GM12872 (cell line): ENCODE measurements at regions not wholly inside any gene's neighbourhood (a gene's known extent, or its start where the extent isn't known, plus 50 kb on each side); places are given as distances from the start of the nearest gene placed in this dataset.

Source experiments
- TF ChIP-seq, protein P1 (sequence below): IDR thresholded peaks from 3 replicates; pipeline ENCODE4 v1.5.1; 2011; ENCODE audit warnings: low read depth, mild to moderate bottlenecking, low read length, moderate library complexity; ENCODE audit not compliant: insufficient read depth

DNA sequence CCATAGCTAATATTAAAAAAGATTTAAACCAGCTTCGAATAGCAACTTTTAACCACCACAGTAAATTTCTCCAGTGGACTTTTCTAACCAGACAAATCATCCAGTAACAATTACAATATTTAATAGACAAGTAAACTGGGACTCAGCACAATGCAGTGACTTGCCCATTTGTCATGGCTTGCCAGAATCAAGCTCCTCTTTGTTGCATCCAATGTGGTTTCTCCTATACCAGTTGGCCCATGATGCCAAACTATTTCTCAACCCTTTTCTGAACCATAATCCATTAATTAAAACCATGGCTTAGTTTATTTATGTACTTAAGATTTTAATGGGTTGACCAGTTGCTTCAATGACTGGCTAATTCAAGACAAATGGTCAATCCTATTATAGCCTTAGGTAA, 64.4 kb downstream of the DIO2 start:
- TF ChIP-seq, protein P1, sequence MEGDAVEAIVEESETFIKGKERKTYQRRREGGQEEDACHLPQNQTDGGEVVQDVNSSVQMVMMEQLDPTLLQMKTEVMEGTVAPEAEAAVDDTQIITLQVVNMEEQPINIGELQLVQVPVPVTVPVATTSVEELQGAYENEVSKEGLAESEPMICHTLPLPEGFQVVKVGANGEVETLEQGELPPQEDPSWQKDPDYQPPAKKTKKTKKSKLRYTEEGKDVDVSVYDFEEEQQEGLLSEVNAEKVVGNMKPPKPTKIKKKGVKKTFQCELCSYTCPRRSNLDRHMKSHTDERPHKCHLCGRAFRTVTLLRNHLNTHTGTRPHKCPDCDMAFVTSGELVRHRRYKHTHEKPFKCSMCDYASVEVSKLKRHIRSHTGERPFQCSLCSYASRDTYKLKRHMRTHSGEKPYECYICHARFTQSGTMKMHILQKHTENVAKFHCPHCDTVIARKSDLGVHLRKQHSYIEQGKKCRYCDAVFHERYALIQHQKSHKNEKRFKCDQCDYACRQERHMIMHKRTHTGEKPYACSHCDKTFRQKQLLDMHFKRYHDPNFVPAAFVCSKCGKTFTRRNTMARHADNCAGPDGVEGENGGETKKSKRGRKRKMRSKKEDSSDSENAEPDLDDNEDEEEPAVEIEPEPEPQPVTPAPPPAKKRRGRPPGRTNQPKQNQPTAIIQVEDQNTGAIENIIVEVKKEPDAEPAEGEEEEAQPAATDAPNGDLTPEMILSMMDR, result no peak

DNA sequence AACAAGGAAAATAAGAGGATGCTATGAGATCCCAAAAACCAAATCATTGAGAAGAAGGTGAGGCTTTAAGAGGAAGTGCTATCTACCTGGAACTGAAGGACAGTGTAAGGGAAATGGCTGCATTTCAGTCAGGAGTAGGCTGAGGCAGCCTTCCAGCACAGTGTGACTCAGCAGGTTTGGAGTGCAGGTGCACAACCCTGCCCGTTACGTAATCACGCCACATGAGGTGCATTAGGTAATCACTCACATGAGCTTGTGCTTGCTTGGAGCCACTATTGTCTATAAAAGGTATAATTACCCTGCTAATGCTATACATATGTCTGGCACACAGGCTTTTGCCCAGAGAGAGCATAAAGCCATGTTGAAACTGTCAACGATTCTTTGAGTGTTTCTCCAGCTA, 74.9 kb downstream of the DIO2 start:
- TF ChIP-seq, protein P1, result no peak

DNA sequence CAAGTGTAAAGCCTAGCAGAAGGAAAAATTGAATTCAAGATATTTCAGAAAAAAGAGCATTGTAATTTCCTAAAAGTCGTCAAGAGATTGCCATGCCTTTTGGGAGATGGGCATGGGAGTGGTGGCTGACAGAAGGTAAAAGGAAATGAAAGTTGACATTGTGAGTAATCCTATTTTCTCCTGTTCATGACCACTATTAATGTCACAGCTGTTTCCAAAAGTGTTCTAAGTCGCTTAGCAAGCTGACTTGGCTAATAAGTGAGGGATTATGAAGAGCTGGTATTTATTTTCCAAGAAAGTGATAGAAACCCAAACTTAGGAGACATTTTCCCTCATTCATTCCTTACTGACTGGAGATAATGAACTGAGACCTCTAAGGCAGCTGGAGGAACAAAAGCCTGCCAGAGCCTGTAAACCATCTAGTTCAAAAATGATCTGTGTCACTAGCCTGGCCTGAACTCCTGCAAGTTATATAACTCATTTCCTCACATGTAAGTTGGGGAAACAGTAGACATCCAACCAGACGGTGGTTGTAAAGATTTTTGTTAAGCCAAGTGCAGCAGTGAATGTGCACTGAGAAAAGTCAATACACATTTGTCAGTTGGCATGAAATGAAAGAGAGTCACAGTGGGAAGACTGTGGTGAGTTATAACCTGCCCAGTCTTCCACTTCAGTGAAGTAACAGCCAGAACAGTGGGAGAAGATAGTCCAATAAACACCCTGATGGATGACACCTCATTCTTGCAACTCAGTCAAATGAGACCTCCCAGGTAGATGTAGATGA, 75.8 kb downstream of the DIO2 start:
- TF ChIP-seq, protein P1, result no peak

DNA sequence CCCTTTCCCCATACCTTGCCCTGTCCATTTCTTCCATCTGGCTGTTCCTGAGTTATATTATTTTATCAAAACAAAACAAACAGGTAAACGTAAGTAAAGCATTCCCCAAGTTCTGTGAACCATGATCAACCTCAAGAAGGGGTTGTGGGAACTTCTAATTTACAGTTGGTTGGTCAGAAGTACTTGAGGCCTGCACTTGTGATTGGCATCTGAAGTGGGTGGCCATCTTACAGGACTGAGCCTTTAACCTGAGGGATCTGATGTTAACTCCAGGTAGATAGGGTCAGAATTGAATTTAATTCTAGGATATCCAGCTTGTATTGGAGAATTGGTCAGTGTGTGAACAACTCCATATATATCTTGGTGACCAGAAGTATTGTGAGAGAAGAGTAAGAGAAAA, 77.0 kb downstream of the DIO2 start:
- TF ChIP-seq, protein P1, result no peak

DNA sequence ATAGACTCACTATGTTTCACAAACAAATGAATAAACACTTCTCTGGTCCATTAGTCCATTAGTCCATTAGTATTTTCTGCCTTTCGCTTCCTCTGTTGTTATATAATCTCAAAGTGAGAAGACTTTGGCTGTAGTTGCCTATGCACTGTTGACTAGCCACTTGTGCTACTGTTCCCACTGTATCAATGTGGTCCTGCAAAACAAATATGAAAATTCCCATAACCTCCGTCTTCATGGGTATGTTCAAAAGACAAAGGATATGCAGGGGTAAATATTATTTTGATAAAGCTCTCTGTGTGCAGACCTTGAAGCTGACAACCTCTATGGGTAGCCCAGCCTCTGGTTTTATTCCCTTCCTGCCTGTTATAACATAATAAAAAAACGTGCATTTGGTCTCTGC, 77.8 kb downstream of the DIO2 start:
- TF ChIP-seq, protein P1, result no peak

DNA sequence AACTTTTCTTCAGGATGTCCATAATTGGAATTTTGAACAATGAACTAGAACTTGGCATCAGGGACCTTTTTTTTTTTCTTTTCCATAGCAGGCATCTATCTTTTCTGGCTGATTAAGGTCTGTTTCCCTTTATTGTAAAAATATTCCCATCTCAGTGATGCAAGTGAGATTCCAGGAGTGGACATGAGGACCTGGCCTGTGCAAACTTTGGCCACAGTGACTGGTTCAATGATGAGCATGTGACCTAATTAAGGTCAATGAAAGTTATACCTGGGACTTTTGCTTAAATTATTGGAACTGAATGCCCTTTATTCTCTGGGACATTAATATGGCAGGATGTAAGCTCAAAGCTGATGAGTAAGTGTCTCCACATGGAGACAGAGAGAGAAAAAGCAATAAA, 83.8 kb downstream of the DIO2 start:
- TF ChIP-seq, protein P1, result no peak

DNA sequence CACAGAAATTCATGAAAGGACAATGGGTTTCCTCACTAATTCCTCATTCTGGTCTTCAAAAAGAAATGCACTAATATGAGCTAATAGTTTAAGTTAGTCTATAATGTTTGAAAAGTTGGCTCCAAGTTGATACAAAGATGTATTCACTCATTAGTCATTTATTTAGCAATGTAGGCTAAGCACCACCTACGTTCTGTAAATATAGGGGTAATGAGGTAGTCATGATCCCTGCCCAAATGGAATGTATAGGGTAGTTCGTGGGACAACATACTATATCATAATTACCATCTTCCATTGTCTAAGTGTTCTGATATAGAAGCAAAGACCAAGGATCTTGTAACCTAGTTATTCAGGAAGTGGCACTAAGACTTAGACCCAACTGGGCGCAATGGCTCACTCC, 86.5 kb downstream of the DIO2 start:
- TF ChIP-seq, protein P1, result no peak

DNA sequence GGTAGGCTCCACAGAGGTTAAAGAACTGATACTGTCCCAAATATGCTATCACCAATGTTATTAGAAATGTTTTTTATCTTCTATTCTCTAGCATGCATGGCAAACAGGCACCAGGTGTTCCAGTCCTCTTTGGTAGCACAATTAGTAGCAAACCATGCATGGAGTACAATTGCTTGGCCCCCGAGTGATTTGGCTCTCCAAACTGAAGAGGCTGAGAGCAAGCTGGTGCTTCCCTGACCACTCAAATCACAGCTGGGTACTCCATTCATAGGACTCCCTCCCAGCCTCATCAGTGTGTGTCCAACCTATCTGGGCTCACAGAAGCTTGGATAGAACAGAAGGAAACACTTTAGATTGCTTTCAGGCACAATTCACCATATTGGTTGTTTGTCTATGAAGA, 93.4 kb downstream of the DIO2 start:
- TF ChIP-seq, protein P1, result no peak
